Muscle of leg (tissue), 3 donors: ENCODE measurements at regions not wholly inside any gene's neighbourhood (a gene's known extent, or its start where the extent isn't known, plus 50 kb on each side); places are given as distances from the start of the nearest gene placed in this dataset.

Experiments
- DNase-seq: peaks from one replicate; pipeline ENCODE4 v3.0.0; 2013
- H3K27ac ChIP-seq: one replicate; pipeline ENCODE4 v1.5.1; 2013; ENCODE audit warnings: mild to moderate bottlenecking, low read length, control low read depth
- H3K27me3 ChIP-seq: one replicate; pipeline ENCODE4 v1.6.1; 2013; ENCODE audit warnings: low read length; ENCODE audit not compliant: control insufficient read depth, insufficient read depth
- H3K36me3 ChIP-seq: one replicate; pipeline ENCODE4 v1.6.1; 2013; ENCODE audit warnings: low read length; ENCODE audit not compliant: control insufficient read depth, insufficient read depth
- H3K4me1 ChIP-seq: one replicate; pipeline ENCODE4 v1.6.1; 2013; ENCODE audit warnings: low read length; ENCODE audit not compliant: control insufficient read depth, insufficient read depth
- H3K4me3 ChIP-seq: one replicate; pipeline ENCODE4 v1.5.1; 2013; ENCODE audit warnings: low read length, control low read depth
- H3K9me3 ChIP-seq: replicated peaks from 2 replicates; pipeline ENCODE4 v1.6.1; 2013; ENCODE audit warnings: low read depth, low read length; ENCODE audit not compliant: control insufficient read depth
- WGBS: methylation state at CpG from one replicate; pipeline ENCODE4 v1.1.5; 2013; ENCODE audit warnings: missing lambda C conversion rate; ENCODE audit not compliant: insufficient coverage; 5-methylcytosine and 5-hydroxymethylcytosine counted together

DNA sequence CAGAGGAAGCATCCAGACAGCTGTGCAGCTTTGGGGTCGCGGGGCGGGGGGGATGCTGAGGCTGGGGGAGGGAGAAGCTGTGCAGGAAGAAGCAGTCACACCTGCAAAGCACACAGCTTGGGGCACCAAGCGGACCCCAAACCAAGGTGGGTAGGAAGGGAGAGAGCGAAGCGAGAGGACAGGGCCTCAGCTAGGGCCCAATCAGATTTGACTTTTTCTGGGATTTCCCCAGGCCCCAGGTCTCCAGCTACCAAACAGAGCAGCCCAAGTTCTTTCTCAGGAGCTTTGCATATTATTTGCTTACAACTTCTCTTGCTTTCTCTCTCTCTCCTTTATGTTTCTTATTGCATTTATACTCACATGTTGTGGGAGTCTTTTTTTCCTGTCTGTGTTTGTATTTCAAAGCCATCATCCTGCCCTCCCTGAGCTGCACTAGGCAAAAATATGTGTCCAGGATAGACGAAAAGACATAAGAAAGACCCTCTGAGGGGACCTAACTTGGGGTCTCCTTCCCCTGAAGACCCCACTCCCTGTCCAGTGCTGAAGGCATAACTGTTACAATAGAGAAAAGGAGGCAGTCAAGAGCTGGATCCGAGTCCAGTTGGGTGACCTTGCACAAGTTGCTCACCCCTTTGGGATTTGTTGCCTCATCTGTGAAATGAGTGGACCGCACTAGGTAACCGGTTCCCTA is 50.6 kb upstream of the SMNDC1 start:
- Histone ChIP-seq H3K27me3 (peaks cover 10% of the 10 kb centered on the region), H3K4me3 (no peak overlapping the region), H3K36me3 (no peaks in the 10 kb centered on the region), H3K9me3 (no peaks in the 10 kb centered on the region), H3K4me1 (peaks cover 22% of the 10 kb centered on the region), H3K27ac (no peak overlapping the region)
- 73% methylated on average over 3 of the region's 10 CpGs for WGBS
- no peak for DNase-seq

DNA sequence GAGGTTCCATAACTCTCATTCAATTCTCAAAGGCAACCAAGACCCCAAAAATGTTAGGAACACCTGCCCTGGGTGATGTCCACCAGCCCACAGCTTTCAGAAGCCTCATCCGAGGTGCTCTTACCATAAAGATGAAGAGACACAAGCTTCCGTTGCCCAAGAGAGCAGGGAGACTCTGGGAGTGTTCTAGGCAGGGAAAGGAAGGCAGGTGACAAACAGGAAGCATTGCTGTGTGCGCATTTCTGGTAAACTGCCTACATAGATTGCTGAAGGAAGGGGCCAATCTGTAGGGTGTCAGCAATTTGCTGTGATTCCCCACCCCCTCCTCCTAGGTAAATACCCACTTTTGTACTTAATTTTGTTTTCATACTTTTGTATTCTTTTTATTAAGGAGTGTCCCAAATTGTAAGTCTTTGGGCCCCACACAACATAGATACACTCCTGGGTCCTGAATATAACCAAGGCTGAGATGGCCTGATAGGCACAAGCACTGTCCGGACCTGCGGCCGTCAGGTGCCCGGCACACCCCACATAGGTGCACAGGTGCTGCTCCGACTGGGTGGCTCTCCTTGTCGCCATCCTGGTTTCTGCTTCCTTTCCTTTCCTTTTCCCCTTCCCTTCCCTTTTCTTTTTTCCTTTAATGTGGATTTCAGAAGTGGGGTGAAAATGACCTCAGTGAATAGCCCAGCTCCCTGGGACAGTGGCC is 51.4 kb upstream of the SMNDC1 start:
- Histone ChIP-seq H3K36me3 (no peaks in the 10 kb centered on the region), H3K9me3 (no peaks in the 10 kb centered on the region), H3K4me3 (no peak overlapping the region), H3K27me3 (peaks cover 11% of the 10 kb centered on the region), H3K27ac (no peak overlapping the region), H3K4me1 (peaks cover 22% of the 10 kb centered on the region)
- WGBS, result 73% methylated on average over 6 of the region's 9 CpGs
- no peak for DNase-seq

DNA sequence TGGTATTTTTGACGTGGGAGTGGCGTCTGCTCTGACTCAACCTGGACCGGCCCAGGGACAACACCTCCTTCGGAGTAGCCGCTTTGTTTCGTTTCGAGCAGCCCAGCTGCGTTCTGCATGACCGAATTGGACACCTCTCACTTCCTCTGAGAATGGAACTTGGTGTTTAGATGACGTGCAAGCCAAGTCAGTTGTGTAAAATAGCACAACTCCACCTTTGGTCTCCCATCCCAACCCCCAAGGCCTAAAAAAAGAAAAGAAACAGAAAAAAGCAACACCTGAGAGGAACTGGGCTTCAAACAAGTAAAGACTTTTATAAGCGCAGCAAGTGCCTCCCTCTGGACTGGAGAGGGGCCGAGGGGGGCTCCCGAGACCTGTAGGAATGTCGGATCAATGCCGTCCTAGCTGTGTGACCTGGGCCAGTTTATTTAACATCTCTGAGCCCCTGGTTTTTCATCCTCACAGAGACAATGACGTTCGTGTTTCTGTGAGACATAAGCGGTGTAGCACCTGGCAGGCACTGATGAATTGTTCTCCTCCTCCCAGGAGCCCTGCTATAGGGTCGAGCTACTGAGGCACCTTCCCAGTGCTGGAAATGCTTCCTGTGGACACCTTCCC is 52.0 kb upstream of the SMNDC1 start:
- H3K36me3 ChIP-seq, result no peaks in the 10 kb centered on the region
- H3K9me3 ChIP-seq, result no peaks in the 10 kb centered on the region
- H3K4me1 ChIP-seq, result peaks cover 22% of the 10 kb centered on the region
- H3K27me3 ChIP-seq, result peaks cover 14% of the 10 kb centered on the region
- H3K4me3 ChIP-seq, result no peak overlapping the region
- 36% methylated on average over 14 of the region's 19 CpGs for WGBS
- peak; percentile 77 for DNase-seq
- no peak overlapping the region for H3K27ac ChIP-seq

DNA sequence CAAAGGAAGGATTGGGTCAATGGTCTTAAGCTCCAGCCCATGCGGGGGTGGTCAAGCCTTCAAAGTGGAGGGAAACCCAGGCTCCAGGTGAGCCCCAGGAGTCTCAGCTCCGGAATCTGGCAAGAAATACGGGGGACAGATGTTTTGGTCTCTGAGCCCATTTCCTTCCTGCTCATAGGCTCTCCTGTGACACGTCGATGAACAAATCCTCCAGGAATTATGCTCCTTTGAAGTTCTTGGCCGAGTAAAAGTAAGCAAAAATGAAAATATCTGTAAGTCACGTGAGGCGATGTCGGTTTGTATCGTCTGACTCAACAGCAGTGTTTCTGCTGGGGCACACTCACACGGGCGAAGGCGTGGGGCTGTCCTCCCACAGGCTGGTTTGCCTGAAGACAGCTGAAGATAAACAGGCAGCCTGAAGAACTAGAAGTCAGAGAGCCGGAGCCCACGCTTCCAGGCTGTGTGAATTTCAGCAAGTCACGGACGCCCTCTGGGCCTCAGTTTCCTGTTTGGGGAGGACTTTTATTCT is 52.6 kb upstream of the SMNDC1 start:
- H3K27me3 ChIP-seq, result peaks cover 14% of the 10 kb centered on the region
- no peaks in the 10 kb centered on the region for H3K9me3 ChIP-seq
- no peaks in the 10 kb centered on the region for H3K36me3 ChIP-seq
- peak; percentile 52 for DNase-seq
- WGBS, result 47% methylated on average over 12 of the region's 17 CpGs
- H3K27ac ChIP-seq, result no peak overlapping the region
- peaks cover 22% of the 10 kb centered on the region for H3K4me1 ChIP-seq
- no peak overlapping the region for H3K4me3 ChIP-seq

DNA sequence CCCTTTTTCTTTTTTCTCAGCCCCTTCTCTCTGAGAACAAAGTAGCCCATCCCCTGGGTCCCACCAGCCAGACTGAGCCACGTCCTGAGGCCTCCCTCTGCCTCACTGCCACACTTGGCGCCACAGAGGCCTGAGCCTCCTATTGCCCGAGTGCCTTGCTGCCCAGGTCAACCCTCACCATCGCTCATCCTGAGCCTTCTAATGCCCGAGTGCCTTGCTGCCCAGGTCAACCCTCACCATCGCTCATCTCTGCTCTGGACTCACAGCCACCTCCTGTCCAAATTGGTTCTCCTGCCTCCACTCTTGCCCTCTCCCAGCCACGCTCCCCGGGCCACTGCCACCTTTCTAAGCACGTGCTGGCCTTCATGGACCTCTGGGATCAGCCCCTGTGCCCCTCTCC is 53.2 kb upstream of the SMNDC1 start:
- peaks cover 22% of the 10 kb centered on the region for H3K4me1 ChIP-seq
- H3K4me3 ChIP-seq, result no peak overlapping the region
- WGBS, result 91% methylated on average over 9 of the region's 9 CpGs
- peaks cover 14% of the 10 kb centered on the region for H3K27me3 ChIP-seq
- no peak for DNase-seq
- H3K9me3 ChIP-seq, result no peaks in the 10 kb centered on the region
- no peak overlapping the region for H3K27ac ChIP-seq
- H3K36me3 ChIP-seq, result no peaks in the 10 kb centered on the region

DNA sequence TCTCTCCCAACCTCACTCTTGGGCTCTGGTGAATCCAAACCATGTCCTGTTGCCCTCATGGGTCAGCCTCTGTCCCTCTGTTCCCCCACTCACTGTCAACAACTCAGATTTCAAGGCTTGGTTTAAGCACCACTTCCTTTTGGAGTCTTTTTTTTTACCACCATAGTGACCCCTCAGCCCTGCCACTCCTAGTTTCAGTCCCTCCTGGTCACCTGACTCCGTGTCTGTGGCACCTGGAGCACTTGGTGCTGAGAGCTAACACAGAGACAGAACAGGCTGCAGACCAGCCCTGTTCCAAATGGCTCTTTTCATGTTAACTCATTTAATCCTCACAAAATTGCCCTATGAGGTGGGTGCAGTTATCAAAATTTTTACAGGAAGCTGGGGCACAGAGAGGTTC is 53.6 kb upstream of the SMNDC1 start:
- 80% methylated on average over 1 of the region's 1 CpG for WGBS
- H3K27me3 ChIP-seq, result peaks cover 14% of the 10 kb centered on the region
- no peaks in the 10 kb centered on the region for H3K9me3 ChIP-seq
- H3K4me1 ChIP-seq, result peaks cover 22% of the 10 kb centered on the region
- no peak overlapping the region for H3K4me3 ChIP-seq
- no peak for DNase-seq
- no peak overlapping the region for H3K27ac ChIP-seq
- no peaks in the 10 kb centered on the region for H3K36me3 ChIP-seq

DNA sequence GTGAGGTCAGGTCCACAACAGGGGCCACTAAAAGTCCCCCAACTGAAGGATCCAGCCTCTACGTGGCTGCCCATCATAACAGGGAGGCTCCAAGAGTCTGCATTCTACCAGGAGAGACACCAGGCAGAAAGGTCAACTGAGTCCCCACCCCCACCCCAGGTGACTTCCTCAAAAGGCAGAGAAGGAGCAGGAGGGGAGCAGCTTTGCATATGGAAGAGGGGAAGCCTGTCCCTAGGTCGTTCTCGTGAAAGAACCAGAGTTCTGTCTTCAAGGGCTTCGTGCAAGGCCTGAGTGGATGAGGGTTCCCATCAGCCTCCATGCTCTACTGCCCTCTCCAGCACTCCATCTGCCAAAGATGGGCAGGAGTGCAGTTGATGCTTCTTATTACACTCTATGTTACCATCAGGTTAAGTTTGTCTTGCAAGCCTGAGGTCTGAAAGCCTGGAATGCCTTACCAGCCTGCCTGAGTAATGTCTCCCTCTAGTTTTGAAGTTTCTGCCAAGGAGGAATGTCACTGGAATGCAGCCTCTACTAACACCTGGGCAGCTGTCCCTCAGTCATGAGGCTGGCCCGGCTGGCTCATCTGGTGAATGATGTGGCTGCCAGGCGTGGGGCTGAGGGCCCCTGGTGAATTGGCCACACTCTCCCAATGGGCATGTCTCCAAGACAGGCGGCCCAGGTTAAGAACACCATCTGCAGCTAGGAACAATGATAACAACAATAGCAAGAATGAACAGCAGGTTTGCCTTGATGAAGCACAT is 54.3 kb upstream of the SMNDC1 start:
- no peaks in the 10 kb centered on the region for H3K9me3 ChIP-seq
- H3K27ac ChIP-seq, result no peak overlapping the region
- H3K27me3 ChIP-seq, result peaks cover 14% of the 10 kb centered on the region
- H3K4me1 ChIP-seq, result peaks cover 22% of the 10 kb centered on the region
- peak; percentile 36 for DNase-seq
- WGBS, result 30% methylated on average over 2 of the region's 7 CpGs
- no peak overlapping the region for H3K4me3 ChIP-seq
- no peaks in the 10 kb centered on the region for H3K36me3 ChIP-seq

DNA sequence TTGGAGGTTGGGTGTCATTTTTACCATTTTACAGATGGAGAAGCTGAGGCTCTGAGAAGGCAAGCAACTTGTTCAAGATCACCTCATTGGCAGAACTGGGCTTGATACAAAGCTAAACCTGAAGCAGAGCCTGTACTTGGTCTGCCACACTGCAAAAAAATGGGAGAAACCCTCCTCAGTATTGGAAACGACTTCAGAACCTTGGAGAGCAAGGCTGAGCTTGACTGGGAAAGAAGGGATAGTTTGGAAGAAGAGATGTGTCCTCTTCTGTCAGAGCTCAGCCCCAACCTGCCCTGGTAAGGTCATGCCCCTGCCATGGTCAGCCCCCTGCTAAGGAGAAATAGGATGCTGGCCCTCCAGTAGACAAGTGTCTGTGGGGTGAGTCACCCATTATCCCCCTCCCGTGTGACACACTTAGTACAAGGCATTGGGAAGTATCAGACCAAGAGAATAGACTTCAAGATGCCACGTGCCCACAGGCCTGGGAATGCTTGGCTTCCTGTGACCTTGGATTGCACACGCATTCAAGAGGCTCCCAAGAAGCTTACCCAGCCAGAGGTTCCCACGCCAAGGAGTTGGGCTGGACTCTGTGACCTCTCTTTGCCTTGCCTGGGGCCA is 56.2 kb upstream of the SMNDC1 start:
- Histone ChIP-seq H3K4me3 (no peak overlapping the region), H3K36me3 (no peaks in the 10 kb centered on the region), H3K27ac (no peak overlapping the region), H3K4me1 (peaks cover 20% of the 10 kb centered on the region), H3K27me3 (peaks cover 11% of the 10 kb centered on the region), H3K9me3 (no peaks in the 10 kb centered on the region)
- DNase-seq, result no peak
- WGBS, result 100% methylated on average over 1 of the region's 5 CpGs

DNA sequence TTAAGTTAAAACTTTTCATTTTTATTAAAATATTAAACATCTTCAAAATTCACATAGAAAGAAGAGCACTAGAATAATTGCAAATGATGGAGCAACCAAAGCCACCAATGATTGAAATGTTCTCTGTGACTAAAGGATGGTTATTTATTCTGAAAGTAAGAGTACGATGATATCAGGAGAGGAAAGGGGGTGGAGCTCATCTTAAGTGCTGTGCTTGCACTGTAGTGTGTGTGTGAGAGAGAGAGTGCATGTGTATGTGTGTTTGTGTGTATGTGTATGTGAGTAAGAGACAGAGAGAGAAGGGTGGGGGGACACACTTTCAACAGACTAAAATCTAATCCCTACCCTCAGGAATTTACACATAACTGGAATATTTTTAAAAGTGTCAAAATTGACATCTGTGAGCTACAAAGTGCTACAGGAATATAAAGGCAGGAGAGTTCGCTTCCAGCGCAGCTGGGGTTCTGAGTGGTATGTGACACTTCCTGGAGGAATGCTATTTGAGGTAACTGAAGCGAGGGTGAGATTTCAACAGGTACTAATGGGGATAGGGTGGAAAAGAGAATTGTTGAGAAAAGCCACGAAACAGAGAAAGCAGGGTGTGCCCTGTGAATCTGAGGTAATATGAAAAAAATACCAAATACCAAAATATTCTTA is 57.2 kb upstream of the SMNDC1 start:
- H3K4me3 ChIP-seq, result no peak overlapping the region
- no peak for DNase-seq
- H3K4me1 ChIP-seq, result peaks cover 20% of the 10 kb centered on the region
- H3K36me3 ChIP-seq, result no peaks in the 10 kb centered on the region
- no peak overlapping the region for H3K27ac ChIP-seq
- peaks cover 11% of the 10 kb centered on the region for H3K27me3 ChIP-seq
- H3K9me3 ChIP-seq, result no peaks in the 10 kb centered on the region
- WGBS, result 41% methylated on average over 2 of the region's 5 CpGs
